ENCODE measurements at regions not wholly inside any gene's neighbourhood (a gene's known extent, or its start where the extent isn't known, plus 50 kb on each side); places are given as distances from the start of the nearest gene placed in this dataset.

DNA sequence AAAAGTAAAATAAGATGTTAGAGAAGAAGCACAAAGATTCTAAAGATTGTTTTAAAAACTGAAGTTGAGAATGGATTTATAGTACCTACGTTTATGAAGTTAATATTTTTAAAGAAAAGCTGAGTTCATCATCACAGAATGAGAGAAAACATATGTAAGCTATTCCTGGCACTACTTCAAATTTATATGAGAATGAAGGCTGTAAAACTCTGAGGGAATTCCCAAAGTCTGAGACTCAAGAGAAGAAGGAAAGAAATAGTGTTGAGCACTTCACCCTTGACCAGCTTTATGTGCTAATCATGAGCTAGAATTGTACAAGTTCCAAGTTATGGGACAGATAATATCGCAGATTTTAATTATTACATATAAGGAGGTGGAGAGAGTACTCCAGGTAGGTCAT is 323.7 kb upstream of the GNAI1 start:
- TF ChIP-seq CTCF (IDR thresholded peaks at IDR 0.05) (no peak), EZH2 (IDR thresholded peaks at IDR 0.05) (no peak), EZH2phosphoT487 (IDR thresholded peaks at IDR 0.05) (no peak)

Measured in neural progenitor cell (in vitro differentiated cells).